ENCODE measurements at regions not wholly inside any gene's neighbourhood (a gene's known extent, or its start where the extent isn't known, plus 50 kb on each side); places are given as distances from the start of the nearest gene placed in this dataset.

DNA sequence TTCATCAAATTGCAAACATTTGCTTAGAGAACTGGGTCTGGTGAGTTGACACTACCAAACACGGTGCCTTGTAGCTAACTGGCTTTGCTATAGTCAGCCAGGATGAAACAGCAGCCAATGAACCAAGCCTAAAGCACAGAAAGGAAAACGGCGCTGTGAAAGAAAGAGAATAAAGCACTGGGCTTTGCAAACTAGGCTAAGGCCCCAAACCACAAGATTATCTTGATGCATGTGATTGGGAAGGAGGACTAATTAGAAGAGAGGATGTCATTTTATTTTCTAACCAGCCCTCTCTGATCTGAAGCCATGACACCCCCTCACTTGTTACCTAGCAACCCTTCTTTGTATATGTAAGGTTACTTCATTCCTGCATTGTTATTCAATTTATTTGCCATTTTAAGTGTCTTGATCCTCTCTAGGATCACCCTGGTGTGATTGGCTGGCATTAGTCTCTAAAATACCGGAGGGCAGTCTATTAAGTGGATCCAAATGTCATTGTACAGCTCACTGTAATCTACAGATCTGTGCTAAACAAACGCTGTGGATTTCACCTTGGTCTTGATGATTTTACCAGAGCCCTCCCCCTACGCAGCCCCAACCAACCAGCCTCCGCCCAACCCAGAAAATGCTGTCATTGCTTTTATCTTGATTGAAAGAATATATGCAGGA, 395.4 kb upstream of the ACVR2A start:
- Histone ChIP-seq H3K27me3 (no peaks in the 10 kb centered on the region), H3K27ac (no peak overlapping the region), H3K9me3 (no peaks in the 10 kb centered on the region), H3K36me3 (no peaks in the 10 kb centered on the region), H3K4me1 (no peaks in the 10 kb centered on the region), H3K4me3 (no peak overlapping the region)
- intact Hi-C loops (cut with DNase I), result no loop called here
- no peak for ATAC-seq
- TF ChIP-seq, protein P1, sequence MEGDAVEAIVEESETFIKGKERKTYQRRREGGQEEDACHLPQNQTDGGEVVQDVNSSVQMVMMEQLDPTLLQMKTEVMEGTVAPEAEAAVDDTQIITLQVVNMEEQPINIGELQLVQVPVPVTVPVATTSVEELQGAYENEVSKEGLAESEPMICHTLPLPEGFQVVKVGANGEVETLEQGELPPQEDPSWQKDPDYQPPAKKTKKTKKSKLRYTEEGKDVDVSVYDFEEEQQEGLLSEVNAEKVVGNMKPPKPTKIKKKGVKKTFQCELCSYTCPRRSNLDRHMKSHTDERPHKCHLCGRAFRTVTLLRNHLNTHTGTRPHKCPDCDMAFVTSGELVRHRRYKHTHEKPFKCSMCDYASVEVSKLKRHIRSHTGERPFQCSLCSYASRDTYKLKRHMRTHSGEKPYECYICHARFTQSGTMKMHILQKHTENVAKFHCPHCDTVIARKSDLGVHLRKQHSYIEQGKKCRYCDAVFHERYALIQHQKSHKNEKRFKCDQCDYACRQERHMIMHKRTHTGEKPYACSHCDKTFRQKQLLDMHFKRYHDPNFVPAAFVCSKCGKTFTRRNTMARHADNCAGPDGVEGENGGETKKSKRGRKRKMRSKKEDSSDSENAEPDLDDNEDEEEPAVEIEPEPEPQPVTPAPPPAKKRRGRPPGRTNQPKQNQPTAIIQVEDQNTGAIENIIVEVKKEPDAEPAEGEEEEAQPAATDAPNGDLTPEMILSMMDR (IDR thresholded peaks at IDR 0.05), result no peak
- DNase-seq, result no peak

DNA sequence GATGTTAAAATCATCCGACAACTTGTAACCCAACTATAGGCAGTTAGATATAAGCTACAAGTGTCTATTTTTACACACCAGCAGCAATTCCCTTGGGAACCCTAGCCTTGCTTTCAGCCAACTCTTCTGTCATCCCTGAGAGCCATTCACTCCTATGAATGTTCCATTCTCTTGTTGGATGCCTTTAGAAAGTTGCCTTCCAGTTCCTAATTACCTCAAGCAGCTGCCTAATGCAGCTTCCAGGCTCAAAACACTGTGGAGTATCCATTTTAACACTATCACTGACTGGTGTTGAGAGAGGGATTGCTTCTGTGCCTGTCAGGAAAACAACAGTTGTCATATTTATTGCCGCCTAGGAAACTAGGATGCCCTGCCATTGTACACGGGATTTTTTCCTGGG, 402.0 kb upstream of the ACVR2A start:
- Histone ChIP-seq H3K4me3 (no peak overlapping the region), H3K27me3 (no peaks in the 10 kb centered on the region), H3K27ac (no peak overlapping the region), H3K9me3 (no peaks in the 10 kb centered on the region), H3K4me1 (no peaks in the 10 kb centered on the region), H3K36me3 (no peaks in the 10 kb centered on the region)
- DNase-seq (no peak), ATAC-seq (no peak)
- intact Hi-C loops (cut with DNase I), result no loop called here
- TF ChIP-seq, protein P1 (IDR thresholded peaks at IDR 0.05), result no peak

DNA sequence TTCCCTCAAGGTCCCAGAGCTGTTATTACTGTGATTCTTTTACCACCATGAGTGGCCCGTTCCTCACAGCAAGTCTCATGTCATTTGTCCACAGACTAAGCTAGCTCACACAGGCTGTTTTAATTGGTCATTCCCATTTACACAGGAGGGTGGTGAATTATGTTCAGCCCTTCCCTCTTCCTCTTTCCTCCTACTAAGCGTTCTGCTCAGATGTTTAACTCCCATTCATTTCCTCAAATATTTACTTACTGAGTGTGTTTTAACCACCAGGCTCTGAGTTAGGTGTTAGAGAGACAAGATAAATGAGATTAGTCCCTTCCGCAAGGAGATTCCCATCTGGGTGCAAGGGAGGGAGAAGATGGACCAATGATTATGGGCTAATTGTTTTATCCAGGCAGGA, 403.6 kb upstream of the ACVR2A start:
- no peak overlapping the region for H3K27ac ChIP-seq
- no peaks in the 10 kb centered on the region for H3K36me3 ChIP-seq
- H3K9me3 ChIP-seq, result no peaks in the 10 kb centered on the region
- intact Hi-C loops (cut with DNase I), result no loop called here
- H3K4me1 ChIP-seq, result no peaks in the 10 kb centered on the region
- H3K4me3 ChIP-seq, result no peak overlapping the region
- H3K27me3 ChIP-seq, result no peaks in the 10 kb centered on the region
- TF ChIP-seq, protein P1 (IDR thresholded peaks at IDR 0.05), result no peak
- ATAC-seq (no peak), DNase-seq (no peak)

DNA sequence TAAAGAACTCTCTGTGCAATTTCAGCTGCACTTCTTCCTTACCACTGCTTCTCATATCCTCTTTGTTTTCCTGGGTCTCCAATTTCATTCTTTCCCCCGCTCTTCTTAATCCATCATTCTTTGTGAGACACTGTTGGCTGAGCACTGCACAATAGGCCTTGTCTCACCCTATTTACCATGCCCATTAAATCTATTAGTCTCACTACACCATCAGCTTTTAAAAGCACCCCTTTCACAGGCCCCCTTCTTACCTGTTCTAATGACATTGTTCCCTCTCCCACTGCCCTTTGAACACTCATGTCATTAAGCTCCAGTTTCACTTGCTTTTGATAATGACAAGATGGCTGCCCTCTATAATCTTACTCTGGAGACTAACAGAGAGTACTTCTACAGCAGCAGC, 404.1 kb upstream of the ACVR2A start:
- H3K4me3 ChIP-seq, result no peak overlapping the region
- TF ChIP-seq, protein P1 (IDR thresholded peaks at IDR 0.05), result no peak
- no peak for DNase-seq
- H3K4me1 ChIP-seq, result no peaks in the 10 kb centered on the region
- intact Hi-C loops (cut with DNase I), result no loop called here
- H3K27ac ChIP-seq, result no peak overlapping the region
- no peaks in the 10 kb centered on the region for H3K36me3 ChIP-seq
- H3K9me3 ChIP-seq, result no peaks in the 10 kb centered on the region
- no peak for ATAC-seq
- H3K27me3 ChIP-seq, result no peaks in the 10 kb centered on the region

DNA sequence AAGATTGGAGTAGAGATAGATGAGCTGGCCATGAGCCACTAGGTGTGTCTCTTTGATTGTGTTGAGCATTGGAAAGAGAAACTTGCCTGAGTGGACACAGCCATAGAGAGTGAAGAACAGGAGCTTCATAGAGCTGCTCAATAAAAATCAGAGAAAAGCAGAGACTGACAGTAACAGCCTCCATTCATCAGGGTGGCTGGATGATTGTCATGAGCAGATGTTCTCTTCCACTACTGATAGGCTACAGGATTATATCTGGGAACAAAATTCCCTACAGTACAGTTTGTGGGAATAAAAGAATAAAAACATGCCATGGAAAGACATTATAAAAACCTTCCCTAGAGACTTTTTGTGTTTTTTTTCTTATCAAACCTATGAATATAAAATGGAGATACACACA, 404.8 kb upstream of the ACVR2A start:
- no peak overlapping the region for H3K4me3 ChIP-seq
- no peak for ATAC-seq
- TF ChIP-seq, protein P1 (IDR thresholded peaks at IDR 0.05), result no peak
- H3K4me1 ChIP-seq, result no peaks in the 10 kb centered on the region
- no peak overlapping the region for H3K27ac ChIP-seq
- intact Hi-C loops (cut with DNase I), result no loop called here
- H3K27me3 ChIP-seq, result no peaks in the 10 kb centered on the region
- no peaks in the 10 kb centered on the region for H3K36me3 ChIP-seq
- H3K9me3 ChIP-seq, result no peaks in the 10 kb centered on the region
- DNase-seq, result no peak

DNA sequence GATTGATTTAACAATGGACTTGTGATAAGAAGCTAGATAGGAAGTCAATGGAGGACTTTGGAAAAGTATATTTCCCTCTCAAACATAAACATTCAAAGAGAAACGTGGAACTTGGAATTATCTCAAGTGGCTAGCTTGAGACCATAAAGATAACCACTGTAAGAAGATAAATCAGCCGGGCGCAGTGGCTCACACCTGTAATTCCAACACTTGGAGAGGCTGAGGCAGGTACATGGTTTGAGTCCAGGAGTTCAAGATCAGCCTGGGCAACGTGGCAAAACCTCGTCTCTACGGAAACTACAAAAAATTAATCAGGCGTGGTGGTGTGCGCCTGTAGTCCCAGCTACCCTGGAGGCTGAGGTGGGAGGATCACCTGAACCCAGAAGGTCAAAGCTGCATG, 405.9 kb upstream of the ACVR2A start:
- Histone ChIP-seq H3K4me1 (no peaks in the 10 kb centered on the region), H3K4me3 (no peak overlapping the region), H3K9me3 (no peaks in the 10 kb centered on the region), H3K36me3 (no peaks in the 10 kb centered on the region), H3K27ac (no peak overlapping the region), H3K27me3 (no peaks in the 10 kb centered on the region)
- ATAC-seq (no peak), DNase-seq (no peak)
- TF ChIP-seq, protein P1 (IDR thresholded peaks at IDR 0.05), result no peak
- intact Hi-C loops (cut with DNase I), result no loop called here
